Lung (tissue), 11 donors: ENCODE measurements at regions not wholly inside any gene's neighbourhood (a gene's known extent, or its start where the extent isn't known, plus 50 kb on each side); places are given as distances from the start of the nearest gene placed in this dataset.

Source experiments
- ATAC-seq: fragments of 200-7000 bp; cut with Tn5 transposase; one replicate; pipeline ENCODE4 v1.9.1; 2020; ENCODE audit warnings: moderate number of reproducible peaks; ENCODE audit not compliant: insufficient read depth, low FRiP score
- DNase-seq, 3 donors: peaks; one replicate each; pipeline ENCODE4 v3.0.0-alpha.2; 2013 to 2017
- H3K27ac ChIP-seq, 2 donors: one replicate each; pipeline ENCODE4 v1.5.1; 2013; ENCODE audit warnings: mild to moderate bottlenecking in 2 of 2, moderate library complexity in 2 of 2, control low read depth in 1 of 2, inconsistent platforms in 1 of 2, low read depth in 1 of 2, low read length in 1 of 2
- H3K27me3 ChIP-seq, 3 donors: one replicate each; pipeline ENCODE4 v1.5.1; 2013; ENCODE audit warnings: low read length in 2 of 3; ENCODE audit not compliant: control insufficient read depth in 3 of 3, insufficient read depth in 3 of 3
- H3K36me3 ChIP-seq, 4 donors: one replicate each; pipeline ENCODE4 v1.5.1; 2013; ENCODE audit warnings: low read length in 4 of 4, mild to moderate bottlenecking in 1 of 4, moderate library complexity in 1 of 4; ENCODE audit not compliant: control insufficient read depth in 4 of 4, insufficient read depth in 4 of 4
- H3K4me1 ChIP-seq, 5 donors: one replicate each; pipeline ENCODE4 v1.5.1; 2013; ENCODE audit warnings: low read length in 5 of 5, mild to moderate bottlenecking in 2 of 5, moderate library complexity in 1 of 5; ENCODE audit not compliant: control insufficient read depth in 5 of 5, insufficient read depth in 5 of 5
- H3K4me3 ChIP-seq: one replicate; pipeline ENCODE4 v1.5.1; 2013; ENCODE audit warnings: mild to moderate bottlenecking, control low read depth, moderate library complexity
- H3K9ac ChIP-seq, 2 donors: one replicate each; pipeline ENCODE4 v1.5.1; 2013; ENCODE audit warnings: low read length in 2 of 2, control low read depth in 1 of 2; ENCODE audit not compliant: insufficient read depth in 1 of 2
- H3K9me3 ChIP-seq, 4 donors: one replicate each; pipeline ENCODE4 v1.5.1; 2013; ENCODE audit warnings: low read length in 3 of 4, mild to moderate bottlenecking in 1 of 4, moderate library complexity in 1 of 4; ENCODE audit not compliant: control insufficient read depth in 4 of 4, insufficient read depth in 3 of 4
- WGBS, 2 donors: extraction: QIAGEN DNeasy Blood & Tissue Kit; methylation state at CpG; one replicate each; pipeline ENCODE4 v1.1.7; 2013; 5-methylcytosine and 5-hydroxymethylcytosine counted together
- TF ChIP-seq, protein P1 (sequence below): IDR thresholded peaks from 2 replicates; pipeline ENCODE4 v1.5.1; 2012; ENCODE audit warnings: mild to moderate bottlenecking; ENCODE audit errors: control extremely low read depth, extremely low read depth
- donor health status: control.
- donor health status: control.
- donor health status: Bipolar disorder and iron deficiency.
- donor health status: healthy.
- donor health status: DM: yes; HTN: yes; CAD: no.

DNA sequence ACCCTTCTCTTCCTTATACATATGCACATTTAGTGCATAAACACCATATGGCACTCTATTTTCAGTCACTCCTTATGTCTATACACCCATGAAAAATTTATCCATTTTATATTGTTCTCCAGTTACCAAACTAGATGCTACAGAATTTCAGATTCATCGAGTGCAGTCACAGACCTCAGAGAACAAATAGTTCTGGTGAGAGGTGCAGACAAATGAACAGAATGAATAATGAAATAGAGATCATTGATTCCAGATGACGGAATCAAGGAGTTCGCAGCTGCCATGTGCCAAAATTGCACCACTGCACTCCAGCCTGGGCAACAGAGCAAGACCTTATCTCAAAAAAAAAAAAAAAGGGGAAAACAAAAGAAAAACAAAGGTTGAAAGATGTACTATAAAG lies 214.8 kb upstream of the CEP162 start:
- ATAC-seq (no peak), DNase-seq (no peak)
- WGBS, 2 donors = 89 to 97% methylated on average over 3 of the region's 3 CpGs
- no peaks in the 10 kb centered on the region for H3K27me3 ChIP-seq
- no peaks in the 10 kb centered on the region for H3K36me3 ChIP-seq
- H3K27ac ChIP-seq = no peak overlapping the region
- TF ChIP-seq, protein P1, sequence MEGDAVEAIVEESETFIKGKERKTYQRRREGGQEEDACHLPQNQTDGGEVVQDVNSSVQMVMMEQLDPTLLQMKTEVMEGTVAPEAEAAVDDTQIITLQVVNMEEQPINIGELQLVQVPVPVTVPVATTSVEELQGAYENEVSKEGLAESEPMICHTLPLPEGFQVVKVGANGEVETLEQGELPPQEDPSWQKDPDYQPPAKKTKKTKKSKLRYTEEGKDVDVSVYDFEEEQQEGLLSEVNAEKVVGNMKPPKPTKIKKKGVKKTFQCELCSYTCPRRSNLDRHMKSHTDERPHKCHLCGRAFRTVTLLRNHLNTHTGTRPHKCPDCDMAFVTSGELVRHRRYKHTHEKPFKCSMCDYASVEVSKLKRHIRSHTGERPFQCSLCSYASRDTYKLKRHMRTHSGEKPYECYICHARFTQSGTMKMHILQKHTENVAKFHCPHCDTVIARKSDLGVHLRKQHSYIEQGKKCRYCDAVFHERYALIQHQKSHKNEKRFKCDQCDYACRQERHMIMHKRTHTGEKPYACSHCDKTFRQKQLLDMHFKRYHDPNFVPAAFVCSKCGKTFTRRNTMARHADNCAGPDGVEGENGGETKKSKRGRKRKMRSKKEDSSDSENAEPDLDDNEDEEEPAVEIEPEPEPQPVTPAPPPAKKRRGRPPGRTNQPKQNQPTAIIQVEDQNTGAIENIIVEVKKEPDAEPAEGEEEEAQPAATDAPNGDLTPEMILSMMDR = no peak
- H3K4me1 ChIP-seq = no peaks in the 10 kb centered on the region
- H3K9ac ChIP-seq = no peak overlapping the region
- H3K9me3 ChIP-seq = peaks cover 0 to 5% (median 0%) of the 10 kb centered on the region in 4 donors
- H3K4me3 ChIP-seq = no peak overlapping the region

GRCh38 chr6:84441456-84441855 lies 214.0 kb upstream of the CEP162 start:
- Histone ChIP-seq H3K36me3 (no peaks in the 10 kb centered on the region), H3K9ac (no peak overlapping the region), H3K4me1 (no peaks in the 10 kb centered on the region), H3K4me3 (no peak overlapping the region), H3K9me3 (peaks cover 0 to 5% (median 0%) of the 10 kb centered on the region in 4 donors), H3K27ac (no peak overlapping the region), H3K27me3 (no peaks in the 10 kb centered on the region)
- WGBS, 2 donors = 87 to 88% methylated on average over 3 of the region's 3 CpGs
- DNase-seq (no peak), ATAC-seq (no peak)
- TF ChIP-seq, protein P1 = no peak

GRCh38 chr6:84434550-84434949 lies 207.1 kb upstream of the CEP162 start:
- H3K27ac ChIP-seq = no peak overlapping the region

GRCh38 chr6:84432619-84433018 lies 205.2 kb upstream of the CEP162 start:
- no peak overlapping the region for H3K27ac ChIP-seq
- H3K9ac ChIP-seq = no peak overlapping the region
- TF ChIP-seq, protein P1 = no peak
- H3K27me3 ChIP-seq = peaks cover 0 to 8% (median 3%) of the 10 kb centered on the region in 3 donors
- ATAC-seq (no peak), DNase-seq (no peak)
- H3K4me1 ChIP-seq = no peaks in the 10 kb centered on the region
- no peaks in the 10 kb centered on the region for H3K36me3 ChIP-seq
- H3K9me3 ChIP-seq = no peaks in the 10 kb centered on the region
- no peak overlapping the region for H3K4me3 ChIP-seq

More at GRCh38 chr6:84434550-84434949, 207.1 kb upstream of the CEP162 start:
- H3K36me3 ChIP-seq = no peaks in the 10 kb centered on the region
- H3K9me3 ChIP-seq = no peaks in the 10 kb centered on the region
- ATAC-seq (no peak), DNase-seq (no peak)
- no peak overlapping the region for H3K9ac ChIP-seq
- H3K27me3 ChIP-seq = peaks cover 0 to 5% (median 3%) of the 10 kb centered on the region in 3 donors
- H3K4me1 ChIP-seq = no peaks in the 10 kb centered on the region
- 70 to 79% methylated on average over 4 of the region's 4 CpGs for WGBS, 2 donors
- no peak overlapping the region for H3K4me3 ChIP-seq
- TF ChIP-seq, protein P1 = no peak
